ENCODE measurements at regions not wholly inside any gene's neighbourhood (a gene's known extent, or its start where the extent isn't known, plus 50 kb on each side); places are given as distances from the start of the nearest gene placed in this dataset.

- Histone ChIP-seq H3K9me3 (peaks cover 2% of the 10 kb centered on the region), H3K36me3 (no peaks in the 10 kb centered on the region), H3K27ac (no peak overlapping the region), H3K27me3 (no peaks in the 10 kb centered on the region), H3K4me1 (no peaks in the 10 kb centered on the region), H3K4me3 (no peak overlapping the region)
- no peak for DNase-seq (ENCODE audit: low spot score in 2 of 2)
- no peak for TF ChIP-seq CTCF (IDR thresholded peaks at IDR 0.05)
- no peak for TF ChIP-seq POLR2A (IDR thresholded peaks at IDR 0.05)
- TF ChIP-seq EP300 (IDR thresholded peaks at IDR 0.05) = no peak
- TF ChIP-seq POLR2AphosphoS5 (IDR thresholded peaks at IDR 0.05) = no peak
These were observed 1224.8 kb downstream of the SUCLG1 start for GRCh38 chr2:83234246-83234645.

GRCh38 chr2:83233781-83234180 is 1225.3 kb downstream of the SUCLG1 start:
- H3K27ac ChIP-seq = no peak overlapping the region
- H3K27me3 ChIP-seq = no peaks in the 10 kb centered on the region
- H3K9me3 ChIP-seq = peaks cover 2% of the 10 kb centered on the region
- no peak for DNase-seq (ENCODE audit: low spot score in 2 of 2)
- H3K4me3 ChIP-seq = no peak overlapping the region
- TF ChIP-seq CTCF (IDR thresholded peaks at IDR 0.05) (no peak), EP300 (IDR thresholded peaks at IDR 0.05) (no peak), POLR2A (IDR thresholded peaks at IDR 0.05) (no peak), POLR2AphosphoS5 (IDR thresholded peaks at IDR 0.05) (no peak)
- WGBS = 49% methylated on average over 2 of the region's 2 CpGs
- H3K4me1 ChIP-seq = no peaks in the 10 kb centered on the region
- no peaks in the 10 kb centered on the region for H3K36me3 ChIP-seq

DNA sequence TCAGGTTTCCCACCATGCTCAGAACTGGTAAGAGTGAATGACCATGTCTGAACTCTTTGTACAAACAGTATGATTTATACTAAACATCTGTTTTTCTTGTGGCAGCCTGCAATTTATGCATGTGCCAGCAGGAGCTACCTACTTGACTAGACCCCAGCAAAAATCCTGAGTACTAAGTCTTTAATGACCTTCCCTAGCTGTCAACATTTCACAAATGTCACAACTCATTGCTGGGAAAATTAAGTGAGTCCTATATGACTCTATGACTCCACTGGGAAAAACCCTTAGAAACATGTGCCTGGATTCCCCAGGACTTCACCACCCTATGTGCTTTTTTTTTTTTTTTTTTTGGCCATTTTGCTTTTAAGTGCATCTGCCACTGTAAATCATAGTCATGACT is 1225.8 kb downstream of the SUCLG1 start:
- Histone ChIP-seq H3K4me1 (no peaks in the 10 kb centered on the region), H3K9me3 (peaks cover 2% of the 10 kb centered on the region), H3K27me3 (no peaks in the 10 kb centered on the region), H3K4me3 (no peak overlapping the region), H3K36me3 (no peaks in the 10 kb centered on the region), H3K27ac (no peak overlapping the region)
- TF ChIP-seq CTCF (IDR thresholded peaks at IDR 0.05) (no peak), EP300 (IDR thresholded peaks at IDR 0.05) (no peak), POLR2A (IDR thresholded peaks at IDR 0.05) (no peak), POLR2AphosphoS5 (IDR thresholded peaks at IDR 0.05) (no peak)
- no peak for DNase-seq (ENCODE audit: low spot score in 2 of 2)

- Histone ChIP-seq H3K4me1 (no peaks in the 10 kb centered on the region), H3K27ac (no peak overlapping the region), H3K9me3 (peaks cover 2% of the 10 kb centered on the region), H3K4me3 (no peak overlapping the region), H3K36me3 (no peaks in the 10 kb centered on the region), H3K27me3 (no peaks in the 10 kb centered on the region)
- 69% methylated on average over 2 of the region's 2 CpGs for WGBS
- TF ChIP-seq POLR2A (IDR thresholded peaks at IDR 0.05) = no peak
- no peak for TF ChIP-seq CTCF (IDR thresholded peaks at IDR 0.05)
- no peak for TF ChIP-seq POLR2AphosphoS5 (IDR thresholded peaks at IDR 0.05)
- DNase-seq (ENCODE audit: low spot score in 2 of 2) = no peak
These were observed 1229.6 kb downstream of the SUCLG1 start for GRCh38 chr2:83229443-83229842.

GRCh38 chr2:83224591-83225200 is 1234.4 kb downstream of the SUCLG1 start:
- no peaks in the 10 kb centered on the region for H3K27me3 ChIP-seq
- H3K9me3 ChIP-seq = peaks cover 1% of the 10 kb centered on the region
- no peak for DNase-seq (ENCODE audit: low spot score in 2 of 2)
- H3K27ac ChIP-seq = no peak overlapping the region
- H3K4me3 ChIP-seq = no peak overlapping the region
- WGBS = 47% methylated on average over 5 of the region's 5 CpGs
- no peaks in the 10 kb centered on the region for H3K36me3 ChIP-seq
- no peaks in the 10 kb centered on the region for H3K4me1 ChIP-seq
- TF ChIP-seq CTCF (IDR thresholded peaks at IDR 0.05) = no peak
